GM18870 (cell line): ENCODE measurements at regions not wholly inside any gene's neighbourhood (a gene's known extent, or its start where the extent isn't known, plus 50 kb on each side); places are given as distances from the start of the nearest gene placed in this dataset.
A peak's percentile ranks its signal among the peaks of the same experiment; 100 is the strongest.

Experiments
- ATAC-seq: cut with Tn5 transposase; IDR thresholded peaks from one replicate; pipeline ENCODE4 v1.9.1; 2021; ENCODE audit warnings: moderate library complexity; ENCODE audit not compliant: unreplicated experiment

GRCh38 chr3:118548434-118548833 lies 486.2 kb downstream of the IGSF11 start:
- no peak for ATAC-seq

GRCh38 chr3:118550122-118550521 lies 484.5 kb downstream of the IGSF11 start:
- no peak for ATAC-seq

- ATAC-seq = no peak
Measured at GRCh38 chr3:118550556-118550955, 484.1 kb downstream of the IGSF11 start.

- ATAC-seq = no peak
Measured at GRCh38 chr3:118554148-118554838, 480.4 kb downstream of the IGSF11 start.

GRCh38 chr3:118556983-118557382 lies 477.7 kb downstream of the IGSF11 start:
- no peak for ATAC-seq

- ATAC-seq = no peak
Measured at GRCh38 chr3:118557513-118557912, 477.1 kb downstream of the IGSF11 start.

GRCh38 chr3:118559286-118559685 lies 475.4 kb downstream of the IGSF11 start:
- ATAC-seq = no peak

GRCh38 chr3:118564800-118565199 lies 469.8 kb downstream of the IGSF11 start:
- no peak for ATAC-seq

- no peak for ATAC-seq
Measured at GRCh38 chr3:118573912-118574311, 460.7 kb downstream of the IGSF11 start.

GRCh38 chr3:118577055-118577777 lies 457.4 kb downstream of the IGSF11 start:
- ATAC-seq = no peak

- no peak for ATAC-seq
Measured at GRCh38 chr3:118578559-118578958, 456.1 kb downstream of the IGSF11 start.

- no peak for ATAC-seq
Measured at GRCh38 chr3:118587037-118587741, 447.5 kb downstream of the IGSF11 start.

- no peak for ATAC-seq
Measured at GRCh38 chr3:118587847-118588246, 446.8 kb downstream of the IGSF11 start.

- no peak for ATAC-seq
Measured at GRCh38 chr3:118593277-118593670, 441.4 kb downstream of the IGSF11 start.

- ATAC-seq = no peak
Measured at GRCh38 chr3:118597184-118597583, 437.5 kb downstream of the IGSF11 start.

GRCh38 chr3:118607915-118608820 lies 426.5 kb downstream of the IGSF11 start:
- no peak for ATAC-seq

GRCh38 chr3:118618247-118619040 lies 416.2 kb downstream of the IGSF11 start:
- no peak for ATAC-seq

- no peak for ATAC-seq
Measured at GRCh38 chr3:118626453-118626852, 408.2 kb downstream of the IGSF11 start.

- peak; percentile 96 for ATAC-seq
Measured at GRCh38 chr3:118628704-118629341, 405.8 kb downstream of the IGSF11 start.

GRCh38 chr3:118629821-118630220 lies 404.8 kb downstream of the IGSF11 start:
- ATAC-seq = no peak
